ENCODE measurements at regions not wholly inside any gene's neighbourhood (a gene's known extent, or its start where the extent isn't known, plus 50 kb on each side); places are given as distances from the start of the nearest gene placed in this dataset.
"Not testable (repeated sequence)": the region's sequence is repeated elsewhere in the genome, so short reads cannot be mapped to it uniquely, and the experiment has no call there.

DNA sequence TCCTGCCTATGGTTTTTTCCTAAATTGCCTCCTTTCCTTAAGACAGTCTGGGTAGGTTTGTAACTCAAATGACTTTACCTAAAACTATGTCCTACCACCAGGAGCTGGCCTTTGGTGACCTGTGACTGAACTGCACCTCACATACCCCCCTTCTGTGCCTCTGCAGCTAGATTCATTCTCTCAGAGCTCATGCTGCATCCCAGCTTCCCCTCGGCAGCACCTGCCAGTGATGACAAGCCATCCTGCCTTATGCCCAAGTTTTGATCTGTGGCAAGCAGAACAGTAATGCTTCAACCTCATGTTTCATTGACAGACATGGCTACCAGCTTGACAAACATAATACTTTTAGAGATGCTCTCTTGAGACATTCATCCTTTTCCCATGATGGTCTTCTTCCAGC is 141.9 kb downstream of the TSEN15 start:
- ChIA-PET POLR2A (no interaction called here), CTCF (no interaction called here)
- Histone ChIP-seq H3K36me3 (ENCODE audit: control insufficient read depth, insufficient read depth, low read length) (no peaks in the 10 kb centered on the region), H3K4me3 (ENCODE audit: low read depth, low read length) (no peak overlapping the region), H3K27me3 (ENCODE audit: control insufficient read depth, insufficient read depth, low read length) (peaks cover 1% of the 10 kb centered on the region; the same call in 1 of the 2 replicates)
- TF ChIP-seq, protein P1, sequence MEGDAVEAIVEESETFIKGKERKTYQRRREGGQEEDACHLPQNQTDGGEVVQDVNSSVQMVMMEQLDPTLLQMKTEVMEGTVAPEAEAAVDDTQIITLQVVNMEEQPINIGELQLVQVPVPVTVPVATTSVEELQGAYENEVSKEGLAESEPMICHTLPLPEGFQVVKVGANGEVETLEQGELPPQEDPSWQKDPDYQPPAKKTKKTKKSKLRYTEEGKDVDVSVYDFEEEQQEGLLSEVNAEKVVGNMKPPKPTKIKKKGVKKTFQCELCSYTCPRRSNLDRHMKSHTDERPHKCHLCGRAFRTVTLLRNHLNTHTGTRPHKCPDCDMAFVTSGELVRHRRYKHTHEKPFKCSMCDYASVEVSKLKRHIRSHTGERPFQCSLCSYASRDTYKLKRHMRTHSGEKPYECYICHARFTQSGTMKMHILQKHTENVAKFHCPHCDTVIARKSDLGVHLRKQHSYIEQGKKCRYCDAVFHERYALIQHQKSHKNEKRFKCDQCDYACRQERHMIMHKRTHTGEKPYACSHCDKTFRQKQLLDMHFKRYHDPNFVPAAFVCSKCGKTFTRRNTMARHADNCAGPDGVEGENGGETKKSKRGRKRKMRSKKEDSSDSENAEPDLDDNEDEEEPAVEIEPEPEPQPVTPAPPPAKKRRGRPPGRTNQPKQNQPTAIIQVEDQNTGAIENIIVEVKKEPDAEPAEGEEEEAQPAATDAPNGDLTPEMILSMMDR (IDR thresholded peaks at IDR 0.05; ENCODE audit: insufficient read depth, low read depth, low read length), result no peak
- no peak for DNase-seq (ENCODE audit: low read depth)

DNA sequence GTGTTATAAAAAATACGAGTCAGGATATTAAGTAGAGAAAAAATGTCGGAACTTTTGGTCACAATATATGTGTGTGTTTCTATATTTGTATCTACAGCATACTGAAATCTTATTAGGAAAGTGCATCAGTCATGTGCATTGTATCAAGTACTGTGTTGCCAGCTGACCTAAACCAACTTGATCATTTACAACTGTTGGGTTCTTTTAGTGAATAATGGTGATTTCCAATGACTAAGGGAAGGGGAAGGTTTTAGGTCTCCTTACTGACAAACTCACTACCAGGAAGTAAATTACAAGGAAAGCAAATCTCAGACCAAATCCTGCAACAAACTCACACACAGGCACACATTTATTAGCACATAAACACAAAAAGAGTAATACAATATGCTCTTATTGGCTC is 142.7 kb downstream of the TSEN15 start:
- ChIA-PET POLR2A (no interaction called here), CTCF (no interaction called here)
- no peaks in the 10 kb centered on the region for H3K36me3 ChIP-seq (ENCODE audit: control insufficient read depth, insufficient read depth, low read length)
- H3K4me3 ChIP-seq (ENCODE audit: low read depth, low read length), result no peak overlapping the region
- TF ChIP-seq, protein P1 (IDR thresholded peaks at IDR 0.05; ENCODE audit: insufficient read depth, low read depth, low read length), result no peak
- peaks cover 1% of the 10 kb centered on the region; the same call in 1 of the 2 replicates for H3K27me3 ChIP-seq (ENCODE audit: control insufficient read depth, insufficient read depth, low read length)
- no peak for DNase-seq (ENCODE audit: low read depth)

DNA sequence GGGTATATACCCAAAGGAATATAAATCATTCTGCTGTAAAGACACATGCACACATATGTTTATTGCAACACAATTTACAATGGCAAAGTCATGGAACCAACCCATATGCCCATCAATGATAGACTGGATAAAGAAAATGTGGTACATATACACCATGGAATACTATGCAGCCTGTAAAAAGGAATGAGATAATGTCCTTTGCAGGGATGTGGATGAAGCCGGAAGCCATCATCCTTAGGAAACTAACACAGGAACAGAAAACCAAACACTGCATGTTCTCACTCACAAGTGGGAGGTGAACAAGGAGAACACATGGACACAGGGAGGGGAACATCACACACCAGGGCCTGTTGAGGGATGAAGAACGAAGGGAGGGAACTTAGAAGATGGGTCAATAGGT is 144.2 kb downstream of the TSEN15 start:
- H3K4me3 ChIP-seq (ENCODE audit: low read depth, low read length); H3K36me3 ChIP-seq (ENCODE audit: control insufficient read depth, insufficient read depth, low read length); POLR2A ChIA-PET; H3K27me3 ChIP-seq (ENCODE audit: control insufficient read depth, insufficient read depth, low read length); DNase-seq (ENCODE audit: low read depth): not testable (repeated sequence)
- CTCF ChIA-PET, result interaction anchor here (1.0 to 1.1 kb wide), 2 partner anchors 13 to 435 kb away, joined by 3 read pairs; no protein-coding TSS in a partner anchor

DNA sequence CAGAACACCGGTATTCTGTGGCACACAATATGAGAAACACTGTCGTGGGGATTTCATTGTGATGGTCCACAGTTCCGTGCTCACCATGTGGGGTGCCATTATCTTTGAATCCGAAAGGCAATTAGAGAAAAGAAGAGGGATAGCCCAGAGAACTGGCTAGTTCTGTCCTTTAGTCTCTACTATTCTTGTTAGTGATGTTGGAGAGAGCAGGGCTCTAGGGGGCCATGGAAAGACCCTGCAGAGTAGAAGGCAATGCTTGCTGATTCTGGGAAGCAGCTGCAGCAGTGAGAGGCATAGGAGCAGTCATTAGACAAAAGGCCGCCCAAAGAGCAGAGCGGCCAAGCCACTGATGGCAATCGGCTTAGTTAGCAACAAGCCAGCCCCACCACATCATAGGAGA is 146.3 kb downstream of the TSEN15 start:
- Histone ChIP-seq H3K27me3 (ENCODE audit: control insufficient read depth, insufficient read depth, low read length) (no peaks in the 10 kb centered on the region), H3K4me3 (ENCODE audit: low read depth, low read length) (no peak overlapping the region), H3K36me3 (ENCODE audit: control insufficient read depth, insufficient read depth, low read length) (no peaks in the 10 kb centered on the region)
- no peak for DNase-seq (ENCODE audit: low read depth)
- ChIA-PET CTCF (no interaction called here), POLR2A (no interaction called here)
- TF ChIP-seq, protein P1 (IDR thresholded peaks at IDR 0.05; ENCODE audit: insufficient read depth, low read depth, low read length), result no peak

DNA sequence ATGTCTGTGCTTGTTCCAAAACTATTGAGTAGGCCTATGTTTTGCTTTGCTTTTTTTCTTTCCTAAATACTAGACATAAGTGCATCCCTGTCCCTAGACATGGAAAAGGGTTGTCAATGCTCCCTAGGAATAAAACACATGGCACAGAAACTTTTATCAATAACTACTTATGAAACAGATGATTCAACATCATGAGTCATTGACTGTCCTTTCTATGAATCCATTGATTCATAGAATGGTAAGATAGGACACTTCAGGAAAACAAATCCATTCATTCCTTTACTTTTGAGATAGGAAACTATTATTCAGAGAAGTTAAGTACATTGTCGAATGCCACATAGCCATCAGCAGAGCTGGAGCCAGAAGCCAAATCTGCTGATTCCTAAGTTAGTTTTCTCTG is 147.5 kb downstream of the TSEN15 start:
- H3K4me3 ChIP-seq (ENCODE audit: low read depth, low read length), result no peak overlapping the region
- H3K27me3 ChIP-seq (ENCODE audit: control insufficient read depth, insufficient read depth, low read length), result no peaks in the 10 kb centered on the region
- no peak for DNase-seq (ENCODE audit: low read depth)
- no peaks in the 10 kb centered on the region for H3K36me3 ChIP-seq (ENCODE audit: control insufficient read depth, insufficient read depth, low read length)
- TF ChIP-seq, protein P1 (IDR thresholded peaks at IDR 0.05; ENCODE audit: insufficient read depth, low read depth, low read length), result no peak
- ChIA-PET CTCF (interaction anchor here (0.9 kb wide), 1 partner anchor 21 kb away, joined by 3 read pairs; no protein-coding TSS in a partner anchor), POLR2A (no interaction called here)

DNA sequence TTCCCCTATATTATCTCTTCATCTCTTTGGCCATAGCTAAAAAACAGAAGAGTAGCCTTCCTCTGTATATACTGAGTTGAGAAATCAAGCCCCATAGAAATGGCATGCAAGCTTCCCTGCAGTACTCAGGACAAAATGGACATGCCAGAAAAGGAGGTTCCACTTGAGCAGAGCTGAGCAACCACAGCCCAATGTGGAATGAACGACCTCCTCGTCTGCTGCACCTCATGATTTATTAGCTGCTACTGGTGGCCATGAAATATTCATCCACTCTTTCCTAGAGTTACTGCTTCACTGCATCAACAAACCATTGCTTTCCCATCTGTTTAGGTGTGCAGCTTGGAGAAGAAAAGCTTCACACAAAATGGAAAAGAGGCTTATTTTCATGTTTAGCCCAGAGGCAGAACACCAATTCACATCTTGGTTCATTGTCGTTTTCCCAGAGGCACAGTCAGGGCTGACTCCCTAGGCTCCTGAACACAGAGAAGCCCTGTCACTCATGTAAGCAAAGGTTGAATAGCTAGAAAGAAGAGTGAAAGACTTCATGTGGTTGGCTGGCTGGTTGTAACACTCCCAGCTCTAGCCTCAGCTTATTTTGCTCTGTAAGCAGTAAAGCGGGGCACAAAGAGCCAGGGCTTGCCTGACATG is 148.0 kb downstream of the TSEN15 start:
- Histone ChIP-seq H3K36me3 (ENCODE audit: control insufficient read depth, insufficient read depth, low read length) (no peaks in the 10 kb centered on the region), H3K27me3 (ENCODE audit: control insufficient read depth, insufficient read depth, low read length) (0 out of 2 replicates have a peak, but pooled peaks cover 1% of the 10 kb centered on the region), H3K4me3 (ENCODE audit: low read depth, low read length) (no peak overlapping the region)
- peak; percentile 21 for DNase-seq (ENCODE audit: low read depth)
- ChIA-PET CTCF (interaction anchor here (0.9 to 1.7 kb wide), 2 partner anchors 20 to 23 kb away, joined by 3 to 5 read pairs; no protein-coding TSS in a partner anchor), POLR2A (no interaction called here)
- TF ChIP-seq, protein P1 (IDR thresholded peaks at IDR 0.05; ENCODE audit: insufficient read depth, low read depth, low read length), result no peak
